Esophagus squamous epithelium (tissue), 5 donors: ENCODE measurements at regions not wholly inside any gene's neighbourhood (a gene's known extent, or its start where the extent isn't known, plus 50 kb on each side); places are given as distances from the start of the nearest gene placed in this dataset.

Source experiments
- DNase-seq: peaks from one replicate; lab custom pipeline; 2025; lab: John Stamatoyannopoulos, UW
- H3K27ac ChIP-seq, 4 donors: fragments of 200-600 bp; sonication (generic); one replicate each; pipeline ENCODE4 v1.5.1; 2016 to 2019; ENCODE audit warnings: mild to moderate bottlenecking in 1 of 4
- H3K27me3 ChIP-seq, 4 donors: fragments of 200-600 bp; sonication (generic); 1 replicate in 3 of 4; 2 replicates in 1 of 4; pipeline versions ENCODE4 v1.5.1 to v1.6.0; 2017 to 2021; ENCODE audit warnings: antibody characterized with exemption in 1 of 4
- H3K36me3 ChIP-seq, 3 donors: fragments of 200-600 bp; sonication (generic); one replicate each; pipeline ENCODE4 v1.5.1; 2016 to 2019
- H3K4me1 ChIP-seq, 3 donors: fragments of 200-600 bp; sonication (generic); one replicate each; pipeline ENCODE4 v1.5.1; 2017 to 2019
- H3K4me3 ChIP-seq, 4 donors: fragments of 200-600 bp; sonication (generic); 1 replicate in 3 of 4; 2 replicates in 1 of 4; pipeline ENCODE4 v1.5.1; 2016 to 2019; ENCODE audit warnings: mild to moderate bottlenecking in 2 of 4, moderate library complexity in 1 of 4
- H3K9me3 ChIP-seq, 3 donors: fragments of 200-600 bp; sonication (generic); one replicate each; pipeline ENCODE4 v1.5.1; 2016 to 2019
- CTCF ChIP-seq, 6 experiments: fragments of 450-650 bp in 4 of 6; fragments of 200-600 bp in 2 of 6; sonication (generic) in 2 of 6; IDR thresholded peaks; one replicate each; pipeline ENCODE4 v1.5.1; 2016 to 2019; ENCODE audit warnings: antibody characterized with exemption in 6 of 6, mild to moderate bottlenecking in 4 of 6, moderate library complexity in 4 of 6
- POLR2A ChIP-seq, 4 donors: fragments of 450-650 bp; IDR thresholded peaks; one replicate each; pipeline ENCODE4 v1.6.1; 2017; ENCODE audit warnings: antibody characterized with exemption in 4 of 4, mild to moderate bottlenecking in 4 of 4, moderate library complexity in 3 of 4
- WGBS, 2 donors: methylation state at CpG; one replicate each; pipeline ENCODE4 v1.1.5; 2018; 5-methylcytosine and 5-hydroxymethylcytosine counted together
- intact Hi-C: fragments of 100-400 bp; cut with DNase I; formaldehyde crosslinking; loops from one replicate; pipeline ENCODE4 v1.15.0; 2022
- donor health status: DM: yes; HTN: yes; CAD: no.

DNA sequence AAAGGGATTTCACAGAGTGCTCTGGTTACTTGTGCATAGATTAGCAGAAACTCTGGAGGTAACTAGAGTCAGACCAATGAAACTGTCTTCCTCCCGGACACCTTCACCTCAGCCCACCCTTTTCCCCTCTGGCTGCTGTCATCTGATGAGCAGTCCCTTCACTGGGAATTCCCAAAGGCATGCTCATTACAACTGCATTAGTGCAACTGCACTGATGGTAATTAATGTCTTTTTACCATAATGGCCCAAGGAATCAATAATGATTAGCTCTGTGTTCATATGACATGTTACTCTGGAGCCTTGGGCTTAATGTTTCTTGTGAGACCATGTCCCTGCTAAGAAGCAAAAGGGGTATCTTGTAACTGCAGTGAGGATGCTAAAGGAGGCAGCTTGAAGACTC, 304.5 kb downstream of the GRIN2B start:
- no peaks in the 10 kb centered on the region for H3K36me3 ChIP-seq
- DNase-seq, result no peak
- H3K4me3 ChIP-seq, result no peak overlapping the region
- H3K4me1 ChIP-seq, result no peaks in the 10 kb centered on the region
- intact Hi-C loops, result no loop called here
- no peaks in the 10 kb centered on the region for H3K9me3 ChIP-seq
- no peak overlapping the region for H3K27ac ChIP-seq
- no peaks in the 10 kb centered on the region for H3K27me3 ChIP-seq
- TF ChIP-seq POLR2A (IDR thresholded peaks at IDR 0.05) (no peak), CTCF (IDR thresholded peaks at IDR 0.05) (no peak)
- 78 to 89% methylated on average over 1 of the region's 1 CpG for WGBS, 2 donors

DNA sequence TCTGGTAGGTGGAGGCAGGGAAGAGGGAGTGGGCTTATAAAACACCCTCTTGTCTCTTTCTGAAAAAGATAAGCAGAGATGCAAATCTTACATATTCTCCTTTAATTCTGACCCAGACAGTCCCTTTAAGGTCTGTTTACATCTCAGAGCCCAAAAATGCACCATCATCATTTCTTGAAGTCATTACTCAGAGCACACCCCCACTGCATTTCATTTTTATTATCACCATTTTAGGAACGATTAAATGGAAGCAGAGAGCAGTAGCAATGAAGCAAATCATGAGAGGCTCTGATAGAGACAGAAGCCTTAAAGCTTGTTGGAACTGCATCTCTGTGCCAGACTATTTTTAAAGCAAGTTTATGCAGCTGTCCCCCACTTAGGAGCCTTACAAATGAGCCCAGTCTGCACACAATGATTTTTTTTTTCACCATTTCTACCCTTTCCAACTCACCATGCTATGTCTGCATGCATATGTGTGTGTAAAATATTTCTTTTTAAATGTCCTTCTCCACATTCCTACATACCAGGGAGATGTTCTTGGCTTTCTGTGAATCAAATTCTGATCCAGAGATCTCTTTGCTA, 311.0 kb downstream of the GRIN2B start:
- peaks cover 0 to 9% (median 0%) of the 10 kb centered on the region in 4 donors for H3K27me3 ChIP-seq
- H3K4me1 ChIP-seq, result no peaks in the 10 kb centered on the region
- no peaks in the 10 kb centered on the region for H3K36me3 ChIP-seq
- 15 to 20% methylated on average over 1 of the region's 1 CpG for WGBS, 2 donors
- intact Hi-C loops, result no loop called here
- H3K9me3 ChIP-seq, result no peaks in the 10 kb centered on the region
- H3K4me3 ChIP-seq, result no peak overlapping the region
- TF ChIP-seq POLR2A (IDR thresholded peaks at IDR 0.05) (no peak), CTCF (IDR thresholded peaks at IDR 0.05) (no peak)
- H3K27ac ChIP-seq, result no peak overlapping the region
- no peak for DNase-seq

DNA sequence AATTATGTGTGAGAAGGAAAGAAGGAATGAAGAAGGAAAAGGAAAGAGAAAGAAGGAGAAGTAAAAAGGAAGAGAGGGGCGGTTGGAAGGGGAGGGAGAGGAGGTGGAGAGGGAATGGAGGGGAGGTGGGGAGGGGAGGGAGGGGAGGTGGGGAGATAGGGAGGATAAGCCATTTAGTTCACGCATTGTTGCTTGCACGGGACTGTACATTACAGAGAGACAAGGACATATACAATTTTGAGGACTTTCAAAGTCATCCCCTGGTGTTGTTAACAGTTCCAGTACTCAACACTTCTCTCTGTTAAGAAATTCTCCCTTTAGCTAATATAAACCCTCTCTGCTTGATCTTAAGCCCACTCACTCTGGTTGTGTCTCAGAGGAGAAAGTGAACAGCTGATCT, 312.5 kb downstream of the GRIN2B start:
- Histone ChIP-seq H3K4me1 (no peaks in the 10 kb centered on the region), H3K36me3 (no peaks in the 10 kb centered on the region), H3K4me3 (no peak overlapping the region), H3K9me3 (no peaks in the 10 kb centered on the region), H3K27me3 (peaks cover 0 to 9% (median 0%) of the 10 kb centered on the region in 4 donors), H3K27ac (no peak overlapping the region)
- 62 to 78% methylated on average over 3 of the region's 3 CpGs for WGBS, 2 donors
- TF ChIP-seq POLR2A (IDR thresholded peaks at IDR 0.05), result no peak
- no peak for TF ChIP-seq CTCF (IDR thresholded peaks at IDR 0.05)
- intact Hi-C loops, result loop anchor here (10.0 kb wide), 1 partner anchor 394 kb away; no protein-coding TSS in a partner anchor
- DNase-seq, result no peak

DNA sequence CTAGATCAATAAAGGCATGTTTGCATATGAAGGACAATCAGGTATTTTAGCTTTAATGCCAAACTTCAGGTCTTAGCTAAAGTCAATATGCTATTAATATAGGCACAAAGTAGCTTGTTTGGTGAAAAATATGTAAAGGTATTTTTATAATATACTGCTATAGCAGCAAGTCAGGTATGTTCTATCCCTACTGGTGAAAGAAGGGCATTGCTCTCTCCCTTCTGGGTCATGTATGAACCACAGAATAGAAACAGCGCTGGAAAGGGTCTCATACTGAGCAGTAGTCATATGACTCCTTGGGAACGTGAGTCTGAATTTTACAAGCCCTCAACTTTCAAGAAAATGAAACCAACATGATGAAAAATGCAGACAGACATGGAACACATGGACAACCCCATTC, 314.6 kb downstream of the GRIN2B start:
- H3K36me3 ChIP-seq, result no peaks in the 10 kb centered on the region
- H3K9me3 ChIP-seq, result no peaks in the 10 kb centered on the region
- no peak overlapping the region for H3K4me3 ChIP-seq
- H3K4me1 ChIP-seq, result no peaks in the 10 kb centered on the region
- WGBS, 2 donors, result 49 to 53% methylated on average over 2 of the region's 2 CpGs
- DNase-seq, result no peak
- H3K27me3 ChIP-seq, result peaks cover 0 to 9% (median 0%) of the 10 kb centered on the region in 4 donors
- H3K27ac ChIP-seq, result no peak overlapping the region
- intact Hi-C loops, result loop anchor here (10.0 kb wide), 1 partner anchor 392 kb away; no protein-coding TSS in a partner anchor
- TF ChIP-seq CTCF (IDR thresholded peaks at IDR 0.05) (peak in 1 of 6 experiments; percentile 15), POLR2A (IDR thresholded peaks at IDR 0.05) (no peak)

DNA sequence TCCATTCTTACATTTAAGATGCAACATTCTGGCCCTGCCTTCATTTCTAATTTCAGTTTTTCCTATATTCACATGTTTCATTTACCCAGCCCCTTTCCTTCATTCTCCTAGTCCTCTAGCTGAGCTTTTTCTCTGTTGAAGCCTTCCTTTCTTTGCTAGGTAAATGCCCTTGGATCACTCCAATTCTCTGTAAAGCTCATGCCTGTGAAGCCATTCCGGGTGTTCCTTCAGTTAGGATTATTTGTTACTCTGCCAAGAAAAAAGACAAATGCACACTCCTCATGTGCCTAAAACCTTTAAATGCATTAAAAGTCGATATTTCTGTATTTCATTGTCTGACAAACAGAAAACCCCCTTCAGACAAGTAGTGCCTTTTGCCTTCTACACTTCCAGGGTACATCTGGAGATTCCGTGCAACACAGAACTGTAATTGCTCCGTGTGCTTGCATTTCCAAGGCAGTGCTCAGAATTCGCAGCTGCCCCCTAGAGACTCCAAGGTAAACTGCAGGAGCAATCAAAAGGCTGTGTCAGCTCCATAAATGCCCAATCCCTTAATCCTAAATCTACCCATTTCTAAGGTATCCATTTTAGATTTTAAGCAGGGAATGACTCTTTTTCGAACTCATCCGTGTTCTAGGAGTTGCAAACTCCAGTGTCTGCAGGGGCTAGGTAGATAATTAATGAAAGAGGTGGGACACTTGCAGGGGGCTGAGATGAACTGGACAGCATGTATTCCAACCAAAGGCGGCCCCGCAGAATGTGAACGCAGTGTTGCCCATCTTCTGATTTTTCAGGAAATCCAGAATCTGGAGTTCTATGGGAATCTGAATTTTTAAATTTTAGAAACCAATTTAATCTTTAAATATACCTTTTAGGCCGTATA, 320.2 kb downstream of the GRIN2B start:
- H3K27me3 ChIP-seq, result peaks cover 0 to 4% (median 0%) of the 10 kb centered on the region in 4 donors
- intact Hi-C loops, result loop anchor here (10.0 kb wide), 1 partner anchor 386 kb away; no protein-coding TSS in a partner anchor
- no peak overlapping the region for H3K4me3 ChIP-seq
- H3K36me3 ChIP-seq, result no peaks in the 10 kb centered on the region
- no peak for DNase-seq
- no peak overlapping the region for H3K27ac ChIP-seq
- 39 to 43% methylated on average over 11 of the region's 11 CpGs for WGBS, 2 donors
- H3K4me1 ChIP-seq, result no peaks in the 10 kb centered on the region
- H3K9me3 ChIP-seq, result no peaks in the 10 kb centered on the region
- peak; percentile 56 to 73 (median 68) for TF ChIP-seq CTCF (IDR thresholded peaks at IDR 0.05)
- TF ChIP-seq POLR2A (IDR thresholded peaks at IDR 0.05), result no peak
